SK-N-SH treated with all-trans-retinoic acid at 6 μM for 48 hours (cell line): ENCODE measurements at regions not wholly inside any gene's neighbourhood (a gene's known extent, or its start where the extent isn't known, plus 50 kb on each side); places are given as distances from the start of the nearest gene placed in this dataset.

ENCODE experiments used
- ATAC-seq: fragments of 200-7000 bp; cut with Tn5 transposase; 3 replicates; pipeline ENCODE4 v1.9.1; 2020; ENCODE audit warnings: mild to moderate bottlenecking, moderate library complexity
- ARNTL ChIP-seq: fragments of 450-650 bp; formaldehyde crosslinking; IDR thresholded peaks from 2 replicates; pipeline ENCODE4 v1.5.0; 2020; ENCODE audit warnings: low read depth, mild to moderate bottlenecking, moderate library complexity, borderline replicate concordance
- BACH2 ChIP-seq: fragments of 250-450 bp; sonication (Bioruptor Pico); IDR thresholded peaks from 2 replicates; pipeline ENCODE4 v1.9.0; 2021; ENCODE audit warnings: mild to moderate bottlenecking, borderline replicate concordance
- CREB5 ChIP-seq: fragments of 250-450 bp; sonication (Bioruptor Pico); IDR thresholded peaks from 2 replicates; pipeline ENCODE4 v1.5.1; 2020; ENCODE audit warnings: low read depth, mild to moderate bottlenecking, moderate library complexity
- CSDC2 ChIP-seq: fragments of 250-450 bp; sonication (Bioruptor Pico); IDR thresholded peaks from 2 replicates; pipeline ENCODE4 v1.5.0; 2020; ENCODE audit warnings: mild to moderate bottlenecking, moderate library complexity
- ESRRG ChIP-seq: fragments of 250-450 bp; sonication (Bioruptor Pico); IDR thresholded peaks from 2 replicates; pipeline ENCODE4 v1.6.1; 2021; ENCODE audit warnings: mild to moderate bottlenecking
- GLIS3 ChIP-seq: fragments of 250-450 bp; sonication (Bioruptor Pico); IDR thresholded peaks from 2 replicates; pipeline ENCODE4 v1.5.0; 2020; ENCODE audit warnings: mild to moderate bottlenecking, moderate library complexity
- ISL1 ChIP-seq: fragments of 250-450 bp; sonication (Bioruptor Pico); IDR thresholded peaks from 2 replicates; pipeline ENCODE4 v2.1.2; 2022; ENCODE audit warnings: mild to moderate bottlenecking, moderate library complexity
- PATZ1 ChIP-seq: fragments of 250-450 bp; sonication (Bioruptor Pico); IDR thresholded peaks from 2 replicates; pipeline ENCODE4 v1.8.0; 2020; ENCODE audit warnings: mild to moderate bottlenecking, moderate library complexity, borderline replicate concordance
- PPARA ChIP-seq: fragments of 250-450 bp; sonication (Bioruptor Pico); IDR thresholded peaks from 2 replicates; pipeline ENCODE4 v1.5.0; 2020; ENCODE audit warnings: mild to moderate bottlenecking, borderline replicate concordance
- RARB ChIP-seq: fragments of 250-450 bp; sonication (Bioruptor Pico); IDR thresholded peaks from 2 replicates; pipeline ENCODE4 v1.8.0; 2021; ENCODE audit warnings: mild to moderate bottlenecking, moderate library complexity
- SNAI2 ChIP-seq: fragments of 250-450 bp; sonication (Bioruptor Pico); IDR thresholded peaks from 2 replicates; pipeline ENCODE4 v1.5.0; 2020; ENCODE audit warnings: mild to moderate bottlenecking, moderate library complexity
- TCF4 ChIP-seq: fragments of 250-450 bp; sonication (Bioruptor Pico); IDR thresholded peaks from 2 replicates; pipeline ENCODE4 v1.8.0; 2021; ENCODE audit warnings: mild to moderate bottlenecking, moderate library complexity, borderline replicate concordance
- TOX ChIP-seq: fragments of 250-450 bp; sonication (Bioruptor Pico); IDR thresholded peaks from 2 replicates; pipeline ENCODE4 v1.8.0; 2021; ENCODE audit warnings: mild to moderate bottlenecking, moderate library complexity, borderline replicate concordance
- ZC3H10 ChIP-seq: fragments of 250-450 bp; sonication (Bioruptor Pico); IDR thresholded peaks from 2 replicates; pipeline ENCODE4 v1.5.1; 2021; ENCODE audit warnings: mild to moderate bottlenecking, moderate library complexity
- ZFP3 ChIP-seq: fragments of 250-450 bp; sonication (Bioruptor Pico); IDR thresholded peaks from 2 replicates; pipeline ENCODE4 v1.5.0; 2020; ENCODE audit warnings: mild to moderate bottlenecking, moderate library complexity
- ZFP30 ChIP-seq: fragments of 450-650 bp; formaldehyde crosslinking; IDR thresholded peaks from 2 replicates; pipeline ENCODE4 v1.5.0; 2022; ENCODE audit warnings: mild to moderate bottlenecking, moderate library complexity
- ZNF565 ChIP-seq: fragments of 450-650 bp; formaldehyde crosslinking; conservative IDR thresholded peaks from 2 replicates; pipeline ENCODE4 v1.5.0; 2020; ENCODE audit warnings: low read depth, mild to moderate bottlenecking, moderate library complexity
- ZNF70 ChIP-seq: fragments of 450-650 bp; formaldehyde crosslinking; IDR thresholded peaks from 2 replicates; pipeline ENCODE4 v1.5.0; 2020; ENCODE audit warnings: mild to moderate bottlenecking, moderate library complexity
- TF ChIP-seq, protein P1 (sequence below): fragments of 250-450 bp; sonication (Bioruptor Pico); IDR thresholded peaks from 2 replicates; pipeline ENCODE4 v1.8.0; 2021; ENCODE audit warnings: low read depth, mild to moderate bottlenecking, moderate library complexity, borderline replicate concordance
- TF ChIP-seq, protein P2 (sequence below): fragments of 250-450 bp; sonication (Bioruptor Pico); IDR thresholded peaks from 2 replicates; pipeline ENCODE4 v1.5.1; 2021; ENCODE audit warnings: mild to moderate bottlenecking, moderate library complexity
- TF ChIP-seq, protein P3 (sequence below): fragments of 250-450 bp; sonication (Bioruptor Pico); IDR thresholded peaks from 2 replicates; pipeline ENCODE4 v1.5.0; 2020; ENCODE audit warnings: mild to moderate bottlenecking, moderate library complexity

DNA sequence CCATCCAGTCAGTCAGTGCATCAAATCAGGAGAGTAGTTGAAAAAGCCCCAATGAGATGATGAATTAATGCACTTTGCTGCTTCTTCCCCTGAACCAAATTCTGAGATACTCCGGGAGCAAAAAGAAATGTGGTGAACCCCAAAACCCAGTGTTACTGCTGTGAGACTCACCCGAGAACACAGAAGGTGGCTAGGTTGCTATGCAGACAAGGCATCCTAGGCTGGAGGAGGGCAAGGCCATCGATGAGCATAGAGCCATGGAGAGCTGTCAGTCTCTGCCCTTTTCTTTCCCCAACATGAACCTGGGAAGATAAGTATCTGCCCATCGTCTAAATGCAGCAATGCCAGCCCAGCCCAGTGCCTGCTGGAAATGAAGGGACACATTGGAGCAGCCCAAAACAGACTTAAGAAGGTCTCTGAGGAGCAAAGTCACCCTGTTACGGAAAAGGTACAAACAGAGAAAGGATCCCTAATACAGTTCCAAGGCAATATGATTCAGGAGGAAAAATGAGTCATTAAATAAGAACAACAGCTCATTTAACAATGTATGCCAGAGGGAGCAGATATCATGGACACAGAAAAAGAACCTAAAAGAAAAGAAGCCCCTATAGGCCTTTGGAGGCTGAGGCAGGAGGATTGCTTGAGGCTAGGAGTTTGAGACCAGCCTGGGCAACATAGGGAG, 272.0 kb downstream of the FOXO1 start:
- ATAC-seq = no peak
- TF ChIP-seq CSDC2 (CRISPR knock-in tag) = no peak
- TF ChIP-seq PPARA (CRISPR knock-in tag) = no peak
- no peak for TF ChIP-seq ZC3H10 (CRISPR knock-in tag)
- TF ChIP-seq SNAI2 (CRISPR knock-in tag) = no peak
- no peak for TF ChIP-seq PATZ1 (CRISPR knock-in tag)
- TF ChIP-seq TOX (CRISPR knock-in tag) = no peak

GRCh38 chr13:40398065-40398464, 268.4 kb downstream of the FOXO1 start:
- TF ChIP-seq PPARA (CRISPR knock-in tag) (no peak), BACH2 (CRISPR knock-in tag) (no peak)
- TF ChIP-seq, protein P1, sequence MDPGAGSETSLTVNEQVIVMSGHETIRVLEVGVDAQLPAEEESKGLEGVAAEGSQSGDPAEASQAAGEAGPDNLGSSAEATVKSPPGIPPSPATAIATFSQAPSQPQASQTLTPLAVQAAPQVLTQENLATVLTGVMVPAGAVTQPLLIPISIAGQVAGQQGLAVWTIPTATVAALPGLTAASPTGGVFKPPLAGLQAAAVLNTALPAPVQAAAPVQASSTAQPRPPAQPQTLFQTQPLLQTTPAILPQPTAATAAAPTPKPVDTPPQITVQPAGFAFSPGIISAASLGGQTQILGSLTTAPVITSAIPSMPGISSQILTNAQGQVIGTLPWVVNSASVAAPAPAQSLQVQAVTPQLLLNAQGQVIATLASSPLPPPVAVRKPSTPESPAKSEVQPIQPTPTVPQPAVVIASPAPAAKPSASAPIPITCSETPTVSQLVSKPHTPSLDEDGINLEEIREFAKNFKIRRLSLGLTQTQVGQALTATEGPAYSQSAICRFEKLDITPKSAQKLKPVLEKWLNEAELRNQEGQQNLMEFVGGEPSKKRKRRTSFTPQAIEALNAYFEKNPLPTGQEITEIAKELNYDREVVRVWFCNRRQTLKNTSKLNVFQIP (CRISPR knock-in tag) = no peak
- TF ChIP-seq, protein P2, sequence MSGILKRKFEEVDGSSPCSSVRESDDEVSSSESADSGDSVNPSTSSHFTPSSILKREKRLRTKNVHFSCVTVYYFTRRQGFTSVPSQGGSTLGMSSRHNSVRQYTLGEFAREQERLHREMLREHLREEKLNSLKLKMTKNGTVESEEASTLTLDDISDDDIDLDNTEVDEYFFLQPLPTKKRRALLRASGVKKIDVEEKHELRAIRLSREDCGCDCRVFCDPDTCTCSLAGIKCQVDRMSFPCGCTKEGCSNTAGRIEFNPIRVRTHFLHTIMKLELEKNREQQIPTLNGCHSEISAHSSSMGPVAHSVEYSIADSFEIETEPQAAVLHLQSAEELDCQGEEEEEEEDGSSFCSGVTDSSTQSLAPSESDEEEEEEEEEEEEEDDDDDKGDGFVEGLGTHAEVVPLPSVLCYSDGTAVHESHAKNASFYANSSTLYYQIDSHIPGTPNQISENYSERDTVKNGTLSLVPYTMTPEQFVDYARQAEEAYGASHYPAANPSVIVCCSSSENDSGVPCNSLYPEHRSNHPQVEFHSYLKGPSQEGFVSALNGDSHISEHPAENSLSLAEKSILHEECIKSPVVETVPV = no peak
- TF ChIP-seq, all 23 proteins: peak for 0

GRCh38 chr13:40399756-40400155, 266.7 kb downstream of the FOXO1 start:
- TF ChIP-seq CSDC2 (CRISPR knock-in tag) (no peak), ZNF70 (CRISPR knock-in tag) (no peak), ESRRG (no peak), ZFP3 (CRISPR knock-in tag) (no peak), ARNTL (CRISPR knock-in tag) (no peak), ZNF565 (CRISPR knock-in tag) (no peak), PATZ1 (CRISPR knock-in tag) (no peak), SNAI2 (CRISPR knock-in tag) (no peak), PPARA (CRISPR knock-in tag) (no peak), RARB (no peak), ISL1 (CRISPR knock-in tag) (no peak), CREB5 (CRISPR knock-in tag) (no peak), TCF4 (CRISPR knock-in tag) (no peak), TOX (CRISPR knock-in tag) (no peak), ZFP30 (CRISPR knock-in tag) (no peak), GLIS3 (no peak)
- TF ChIP-seq, protein P1 (CRISPR knock-in tag) = no peak
- TF ChIP-seq, protein P2 = no peak
- TF ChIP-seq, protein P3, sequence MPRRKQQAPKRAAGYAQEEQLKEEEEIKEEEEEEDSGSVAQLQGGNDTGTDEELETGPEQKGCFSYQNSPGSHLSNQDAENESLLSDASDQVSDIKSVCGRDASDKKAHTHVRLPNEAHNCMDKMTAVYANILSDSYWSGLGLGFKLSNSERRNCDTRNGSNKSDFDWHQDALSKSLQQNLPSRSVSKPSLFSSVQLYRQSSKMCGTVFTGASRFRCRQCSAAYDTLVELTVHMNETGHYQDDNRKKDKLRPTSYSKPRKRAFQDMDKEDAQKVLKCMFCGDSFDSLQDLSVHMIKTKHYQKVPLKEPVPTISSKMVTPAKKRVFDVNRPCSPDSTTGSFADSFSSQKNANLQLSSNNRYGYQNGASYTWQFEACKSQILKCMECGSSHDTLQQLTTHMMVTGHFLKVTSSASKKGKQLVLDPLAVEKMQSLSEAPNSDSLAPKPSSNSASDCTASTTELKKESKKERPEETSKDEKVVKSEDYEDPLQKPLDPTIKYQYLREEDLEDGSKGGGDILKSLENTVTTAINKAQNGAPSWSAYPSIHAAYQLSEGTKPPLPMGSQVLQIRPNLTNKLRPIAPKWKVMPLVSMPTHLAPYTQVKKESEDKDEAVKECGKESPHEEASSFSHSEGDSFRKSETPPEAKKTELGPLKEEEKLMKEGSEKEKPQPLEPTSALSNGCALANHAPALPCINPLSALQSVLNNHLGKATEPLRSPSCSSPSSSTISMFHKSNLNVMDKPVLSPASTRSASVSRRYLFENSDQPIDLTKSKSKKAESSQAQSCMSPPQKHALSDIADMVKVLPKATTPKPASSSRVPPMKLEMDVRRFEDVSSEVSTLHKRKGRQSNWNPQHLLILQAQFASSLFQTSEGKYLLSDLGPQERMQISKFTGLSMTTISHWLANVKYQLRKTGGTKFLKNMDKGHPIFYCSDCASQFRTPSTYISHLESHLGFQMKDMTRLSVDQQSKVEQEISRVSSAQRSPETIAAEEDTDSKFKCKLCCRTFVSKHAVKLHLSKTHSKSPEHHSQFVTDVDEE = no peak
- no peak for ATAC-seq

More at GRCh38 chr13:40398065-40398464, 268.4 kb downstream of the FOXO1 start:
- ATAC-seq = no peak
